Panc1 (cell line): ENCODE measurements at regions not wholly inside any gene's neighbourhood (a gene's known extent, or its start where the extent isn't known, plus 50 kb on each side); places are given as distances from the start of the nearest gene placed in this dataset.

ENCODE experiments used
- POLR2AphosphoS5 ChIP-seq: IDR thresholded peaks from 2 replicates; pipeline ENCODE4 v1.6.1; 2012; ENCODE audit warnings: mild to moderate bottlenecking, low read depth, low read length, moderate library complexity
- SIN3A ChIP-seq: IDR thresholded peaks from 2 replicates; pipeline ENCODE4 v1.6.1; 2012; ENCODE audit warnings: low read depth, mild to moderate bottlenecking, low read length, moderate library complexity, borderline replicate concordance; ENCODE audit not compliant: insufficient read depth
- TF ChIP-seq, protein P1 (sequence below): fragments of 450-650 bp; IDR thresholded peaks from 2 replicates; pipeline ENCODE4 v1.5.1; 2017; ENCODE audit warnings: mild to moderate bottlenecking

DNA sequence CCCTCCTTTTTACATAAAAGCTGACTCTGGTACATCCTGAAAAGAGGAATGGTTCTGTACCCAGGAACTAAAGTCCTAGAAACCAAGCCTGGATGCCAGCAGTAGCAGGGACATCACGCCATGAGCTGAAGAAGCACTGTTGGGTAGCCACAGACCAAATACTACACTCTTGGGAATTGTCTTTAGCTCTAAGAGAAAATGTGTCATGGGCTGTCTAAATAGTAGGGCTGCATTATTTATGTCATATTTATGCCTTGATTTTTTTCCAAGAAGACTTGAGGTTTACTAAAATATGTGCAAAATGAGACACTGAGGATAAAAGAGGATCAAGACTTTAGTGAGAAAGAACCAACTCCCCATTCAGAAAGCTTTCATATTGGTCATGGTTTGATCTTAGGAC is 213.6 kb downstream of the RAB38 start:
- TF ChIP-seq POLR2AphosphoS5 (no peak), SIN3A (no peak)
- TF ChIP-seq, protein P1, sequence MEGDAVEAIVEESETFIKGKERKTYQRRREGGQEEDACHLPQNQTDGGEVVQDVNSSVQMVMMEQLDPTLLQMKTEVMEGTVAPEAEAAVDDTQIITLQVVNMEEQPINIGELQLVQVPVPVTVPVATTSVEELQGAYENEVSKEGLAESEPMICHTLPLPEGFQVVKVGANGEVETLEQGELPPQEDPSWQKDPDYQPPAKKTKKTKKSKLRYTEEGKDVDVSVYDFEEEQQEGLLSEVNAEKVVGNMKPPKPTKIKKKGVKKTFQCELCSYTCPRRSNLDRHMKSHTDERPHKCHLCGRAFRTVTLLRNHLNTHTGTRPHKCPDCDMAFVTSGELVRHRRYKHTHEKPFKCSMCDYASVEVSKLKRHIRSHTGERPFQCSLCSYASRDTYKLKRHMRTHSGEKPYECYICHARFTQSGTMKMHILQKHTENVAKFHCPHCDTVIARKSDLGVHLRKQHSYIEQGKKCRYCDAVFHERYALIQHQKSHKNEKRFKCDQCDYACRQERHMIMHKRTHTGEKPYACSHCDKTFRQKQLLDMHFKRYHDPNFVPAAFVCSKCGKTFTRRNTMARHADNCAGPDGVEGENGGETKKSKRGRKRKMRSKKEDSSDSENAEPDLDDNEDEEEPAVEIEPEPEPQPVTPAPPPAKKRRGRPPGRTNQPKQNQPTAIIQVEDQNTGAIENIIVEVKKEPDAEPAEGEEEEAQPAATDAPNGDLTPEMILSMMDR = no peak
